H9 (cell line): ENCODE measurements at regions not wholly inside any gene's neighbourhood (a gene's known extent, or its start where the extent isn't known, plus 50 kb on each side); places are given as distances from the start of the nearest gene placed in this dataset.

ENCODE experiments used
- DNase-seq: peaks from one replicate; pipeline ENCODE4 v3.0.0-alpha.2; 2017
- H2AFZ ChIP-seq: one replicate; pipeline ENCODE4 v1.6.1; 2013; ENCODE audit warnings: mild to moderate bottlenecking, low read length, control low read depth, moderate library complexity
- H2AK5ac ChIP-seq: 2 replicates; pipeline ENCODE4 v1.6.1; 2013; ENCODE audit warnings: low read length, control low read depth, mixed read lengths; ENCODE audit not compliant: insufficient read length
- H2BK120ac ChIP-seq: one replicate; pipeline ENCODE4 v1.6.1; 2013; ENCODE audit warnings: low read depth, mild to moderate bottlenecking, low read length, control low read depth, inconsistent platforms; ENCODE audit not compliant: poor library complexity, severe bottlenecking
- H2BK12ac ChIP-seq: 2 replicates; pipeline ENCODE4 v1.6.1; 2013; ENCODE audit warnings: low read length, control low read depth, mixed read lengths, low read depth; ENCODE audit not compliant: insufficient read length
- H2BK15ac ChIP-seq: 2 replicates; pipeline ENCODE4 v1.6.1; 2013; ENCODE audit warnings: low read depth, low read length, control low read depth
- H2BK20ac ChIP-seq: one replicate; pipeline ENCODE4 v1.6.1; 2013; ENCODE audit warnings: low read depth, mild to moderate bottlenecking, low read length, control low read depth, inconsistent platforms; ENCODE audit not compliant: poor library complexity, severe bottlenecking
- H2BK5ac ChIP-seq: 2 replicates; pipeline ENCODE4 v1.6.1; 2013; ENCODE audit warnings: low read length, control low read depth, mixed read lengths; ENCODE audit not compliant: insufficient read length
- H3K14ac ChIP-seq: 2 replicates; pipeline ENCODE4 v1.6.1; 2013; ENCODE audit warnings: low read length, control low read depth; ENCODE audit not compliant: insufficient read depth
- H3K18ac ChIP-seq: 2 replicates; pipeline ENCODE4 v1.6.1; 2013; ENCODE audit warnings: low read depth, mild to moderate bottlenecking, mixed read lengths, low read length, control low read depth; ENCODE audit not compliant: insufficient read length
- H3K23ac ChIP-seq: 2 replicates; pipeline ENCODE4 v1.6.1; 2013; ENCODE audit warnings: low read length, control low read depth, mixed read lengths, low read depth; ENCODE audit not compliant: insufficient read length
- H3K23me2 ChIP-seq: 2 replicates; pipeline ENCODE4 v1.6.1; 2013; ENCODE audit warnings: low read depth, mild to moderate bottlenecking, mixed read lengths, low read length, control low read depth; ENCODE audit not compliant: insufficient read length, poor library complexity, severe bottlenecking
- H3K27ac ChIP-seq: 2 replicates; pipeline ENCODE4 v1.5.1; 2013; ENCODE audit warnings: low read length, control low read depth, mixed read lengths, low read depth; ENCODE audit not compliant: insufficient read length
- H3K27me3 ChIP-seq: 2 replicates; pipeline ENCODE4 v1.6.1; 2013; ENCODE audit warnings: low read length, control low read depth, inconsistent platforms; ENCODE audit not compliant: insufficient read depth
- H3K4ac ChIP-seq: 2 replicates; pipeline ENCODE4 v1.6.1; 2013; ENCODE audit warnings: low read depth, mild to moderate bottlenecking, control low read depth, inconsistent platforms, low read length, moderate library complexity
- H3K4me1 ChIP-seq: 2 replicates; pipeline ENCODE4 v1.6.1; 2013; ENCODE audit warnings: low read length, control low read depth, inconsistent platforms; ENCODE audit not compliant: insufficient read depth
- H3K4me2 ChIP-seq: 2 replicates; pipeline ENCODE4 v1.6.1; 2013; ENCODE audit warnings: low read length, control low read depth, mixed read lengths; ENCODE audit not compliant: insufficient read length, insufficient read depth
- H3K56ac ChIP-seq: 2 replicates; pipeline ENCODE4 v1.6.1; 2013; ENCODE audit warnings: low read depth, mild to moderate bottlenecking, mixed read lengths, low read length, control low read depth; ENCODE audit not compliant: insufficient read length
- H3K79me1 ChIP-seq: 2 replicates; pipeline ENCODE4 v1.6.1; 2013; ENCODE audit warnings: low read depth, mild to moderate bottlenecking, moderate library complexity, low read length, control low read depth, inconsistent platforms; ENCODE audit not compliant: insufficient read depth, poor library complexity, severe bottlenecking
- H3K79me2 ChIP-seq: 2 replicates; pipeline ENCODE4 v1.6.1; 2013; ENCODE audit warnings: low read length, control low read depth, inconsistent platforms; ENCODE audit not compliant: insufficient read depth
- H3K9ac ChIP-seq: 2 replicates; pipeline ENCODE4 v1.6.1; 2013; ENCODE audit warnings: low read length, control low read depth, mixed read lengths; ENCODE audit not compliant: insufficient read length; ENCODE audit errors: extremely low read depth
- H3K9me3 ChIP-seq: one replicate; pipeline ENCODE4 v1.6.1; 2013; ENCODE audit warnings: low read depth, low read length, inconsistent platforms; ENCODE audit not compliant: control insufficient read depth
- H3T11ph ChIP-seq: one replicate; pipeline ENCODE4 v1.6.1; 2013; ENCODE audit warnings: mild to moderate bottlenecking, low read length, control low read depth, inconsistent platforms
- H4K20me1 ChIP-seq: one replicate; pipeline ENCODE4 v1.6.1; 2013; ENCODE audit not compliant: control insufficient read depth, insufficient read length, insufficient read depth
- H4K5ac ChIP-seq: 2 replicates; pipeline ENCODE4 v1.6.1; 2013; ENCODE audit warnings: low read depth, mild to moderate bottlenecking, mixed read lengths, low read length, control low read depth; ENCODE audit not compliant: insufficient read length
- H4K8ac ChIP-seq: replicated peaks from 2 replicates; pipeline ENCODE4 v1.6.1; 2013; ENCODE audit warnings: low read length, control low read depth, mixed read lengths, low read depth; ENCODE audit not compliant: insufficient read length
- H4K91ac ChIP-seq: 2 replicates; pipeline ENCODE4 v1.6.1; 2013; ENCODE audit warnings: low read depth, mild to moderate bottlenecking, moderate library complexity, mixed read lengths, low read length, control low read depth; ENCODE audit not compliant: insufficient read length
- H3K27ac Mint-ChIP-seq, 3 experiments: 2 replicates in 2 of 3; 3 replicates in 1 of 3; pipeline ENCODE4 v1.8.0; 2020 to 2021; ENCODE audit warnings: mixed read lengths in 3 of 3, mild to moderate bottlenecking in 1 of 3, moderate library complexity in 1 of 3
- H3K27me3 Mint-ChIP-seq: 2 replicates; pipeline ENCODE4 v1.8.0; 2021; ENCODE audit warnings: low read depth, mild to moderate bottlenecking, moderate library complexity, mixed read lengths
- H3K36me3 Mint-ChIP-seq, 3 experiments: 2 replicates in 2 of 3; 3 replicates in 1 of 3; pipeline ENCODE4 v1.8.0; 2020 to 2021; ENCODE audit warnings: low read depth in 3 of 3, mixed read lengths in 3 of 3; ENCODE audit not compliant: insufficient read depth in 1 of 3
- H3K4me1 Mint-ChIP-seq, 2 experiments: 2 replicates each; pipeline ENCODE4 v1.8.0; 2020; ENCODE audit warnings: mixed read lengths in 2 of 2
- H3K4me3 Mint-ChIP-seq, 2 experiments: 2 replicates in 1 of 2; 3 replicates in 1 of 2; pipeline ENCODE4 v1.8.0; 2020 to 2021; ENCODE audit warnings: mild to moderate bottlenecking in 2 of 2, mixed read lengths in 2 of 2, moderate library complexity in 1 of 2
- H3K9me3 Mint-ChIP-seq, 2 experiments: 2 replicates in 1 of 2; 3 replicates in 1 of 2; pipeline ENCODE4 v1.8.0; 2020; ENCODE audit warnings: mild to moderate bottlenecking in 2 of 2, mixed read lengths in 2 of 2, moderate library complexity in 1 of 2
- WGBS: extraction: QIAGEN DNeasy Blood & Tissue Kit; methylation state at CpG from one replicate; pipeline ENCODE4 v1.1.7; 2013; ENCODE audit warnings: missing lambda C conversion rate, low lambda C conversion rate, mixed read lengths; ENCODE audit not compliant: insufficient read length; ENCODE audit errors: extremely low coverage; 5-methylcytosine and 5-hydroxymethylcytosine counted together
- TF ChIP-seq, protein P1 (sequence below): fragments of 200-600 bp; sonication (generic); conservative IDR thresholded peaks from 3 replicates; pipeline ENCODE4 v1.8.0; 2021; ENCODE audit warnings: antibody characterized with exemption, mild to moderate bottlenecking

DNA sequence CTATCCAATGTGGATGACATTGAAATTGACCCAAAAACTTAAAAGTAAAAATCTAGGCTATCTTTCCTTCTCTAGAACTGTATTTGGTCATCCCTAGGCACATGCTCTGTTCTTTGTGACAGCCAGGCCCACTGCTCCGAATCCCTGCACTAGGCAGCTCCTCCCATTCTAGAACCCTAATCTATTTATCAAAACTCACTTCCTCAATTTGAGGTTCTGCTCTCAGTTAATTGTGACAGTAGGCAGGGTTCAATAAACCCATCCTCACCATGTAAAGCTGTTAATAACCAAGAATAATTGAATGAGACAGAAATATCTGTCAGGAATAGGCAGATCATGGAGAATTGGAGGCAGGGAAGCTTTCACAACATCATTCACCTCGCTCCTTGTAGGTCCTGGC lies 51.9 kb upstream of the IRF2 start:
- H2BK15ac ChIP-seq, result no peak overlapping the region
- no peak overlapping the region for H4K8ac ChIP-seq
- H3K79me2 ChIP-seq, result no peaks in the 10 kb centered on the region
- H4K20me1 ChIP-seq, result no peaks in the 10 kb centered on the region
- H3K23me2 ChIP-seq, result no peaks in the 10 kb centered on the region
- TF ChIP-seq, protein P1, sequence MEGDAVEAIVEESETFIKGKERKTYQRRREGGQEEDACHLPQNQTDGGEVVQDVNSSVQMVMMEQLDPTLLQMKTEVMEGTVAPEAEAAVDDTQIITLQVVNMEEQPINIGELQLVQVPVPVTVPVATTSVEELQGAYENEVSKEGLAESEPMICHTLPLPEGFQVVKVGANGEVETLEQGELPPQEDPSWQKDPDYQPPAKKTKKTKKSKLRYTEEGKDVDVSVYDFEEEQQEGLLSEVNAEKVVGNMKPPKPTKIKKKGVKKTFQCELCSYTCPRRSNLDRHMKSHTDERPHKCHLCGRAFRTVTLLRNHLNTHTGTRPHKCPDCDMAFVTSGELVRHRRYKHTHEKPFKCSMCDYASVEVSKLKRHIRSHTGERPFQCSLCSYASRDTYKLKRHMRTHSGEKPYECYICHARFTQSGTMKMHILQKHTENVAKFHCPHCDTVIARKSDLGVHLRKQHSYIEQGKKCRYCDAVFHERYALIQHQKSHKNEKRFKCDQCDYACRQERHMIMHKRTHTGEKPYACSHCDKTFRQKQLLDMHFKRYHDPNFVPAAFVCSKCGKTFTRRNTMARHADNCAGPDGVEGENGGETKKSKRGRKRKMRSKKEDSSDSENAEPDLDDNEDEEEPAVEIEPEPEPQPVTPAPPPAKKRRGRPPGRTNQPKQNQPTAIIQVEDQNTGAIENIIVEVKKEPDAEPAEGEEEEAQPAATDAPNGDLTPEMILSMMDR, result no peak
- peaks cover 0 to 24% (median 14%) of the 10 kb centered on the region in 3 experiments; a peak in 6 of 7 replicates for H3K36me3 Mint-ChIP-seq
- no peak overlapping the region for H2AK5ac ChIP-seq
- no CpG with 5 or more reads among the region's 2 CpGs for WGBS
- H3K4me3 Mint-ChIP-seq, result no peak overlapping the region
- H2BK5ac ChIP-seq, result no peak overlapping the region
- H3K56ac ChIP-seq, result no peak overlapping the region
- no peak overlapping the region for H2BK20ac ChIP-seq
- H3K79me1 ChIP-seq, result no peaks in the 10 kb centered on the region
- no peaks in the 10 kb centered on the region for H3K27me3 Mint-ChIP-seq
- no peak for DNase-seq
- H4K5ac ChIP-seq, result no peak overlapping the region
- no peak overlapping the region for H3K14ac ChIP-seq
- H3K23ac ChIP-seq, result no peak overlapping the region
- H3K4me2 ChIP-seq, result no peak overlapping the region
- H3K27ac ChIP-seq, result no peak overlapping the region
- no peak overlapping the region for H3K27ac Mint-ChIP-seq
- H3K4ac ChIP-seq, result no peak overlapping the region
- H3K9ac ChIP-seq, result no peak overlapping the region
- no peak overlapping the region for H2BK120ac ChIP-seq
- no peak overlapping the region for H4K91ac ChIP-seq
- H3K4me1 ChIP-seq, result no peaks in the 10 kb centered on the region; the same call in 1 of the 2 replicates
- no peaks in the 10 kb centered on the region for H3K27me3 ChIP-seq
- H2AFZ ChIP-seq, result no peak overlapping the region
- peaks cover 8 to 30% of the 10 kb centered on the region in 2 experiments; a peak in 4 of 5 replicates for H3K9me3 Mint-ChIP-seq
- H3K18ac ChIP-seq, result no peak overlapping the region
- no peaks in the 10 kb centered on the region for H3K9me3 ChIP-seq
- no peak overlapping the region for H3T11ph ChIP-seq
- peaks cover 3 to 11% of the 10 kb centered on the region in 2 experiments; a peak in 3 of 4 replicates for H3K4me1 Mint-ChIP-seq
- no peak overlapping the region for H2BK12ac ChIP-seq
